ENCODE measurements at regions not wholly inside any gene's neighbourhood (a gene's known extent, or its start where the extent isn't known, plus 50 kb on each side); places are given as distances from the start of the nearest gene placed in this dataset.

- H3K4me1 ChIP-seq, result no peaks in the 10 kb centered on the region
- H3K36me3 ChIP-seq (replicated peaks), result no peaks in the 10 kb centered on the region
- H3K27me3 ChIP-seq (ENCODE audit: low read depth), result no peaks in the 10 kb centered on the region
- no peaks in the 10 kb centered on the region for H3K9me3 ChIP-seq
- no peak for DNase-seq (ENCODE audit: low spot score in 2 of 2)
- no peak overlapping the region for H3K4me3 ChIP-seq
- in situ Hi-C loops (cut with MboI; ENCODE audit: low sequenced_read_pairs), result no loop called here
These were observed 1116.0 kb upstream of the SEMA6A start for GRCh38 chr5:117690612-117691011.

GRCh38 chr5:117686926-117687325 lies 1112.3 kb upstream of the SEMA6A start:
- DNase-seq (ENCODE audit: low spot score in 2 of 2), result no peak
- no peaks in the 10 kb centered on the region for H3K27me3 ChIP-seq (ENCODE audit: low read depth)
- H3K9me3 ChIP-seq, result no peaks in the 10 kb centered on the region
- H3K36me3 ChIP-seq (replicated peaks), result no peaks in the 10 kb centered on the region
- H3K4me3 ChIP-seq, result no peak overlapping the region
- H3K4me1 ChIP-seq, result peaks cover 14% of the 10 kb centered on the region
- in situ Hi-C loops (cut with MboI; ENCODE audit: low sequenced_read_pairs), result no loop called here

- DNase-seq (ENCODE audit: low spot score in 2 of 2), result no peak
- in situ Hi-C loops (cut with MboI; ENCODE audit: low sequenced_read_pairs), result no loop called here
- Histone ChIP-seq H3K4me3 (no peak overlapping the region), H3K4me1 (peaks cover 14% of the 10 kb centered on the region), H3K9me3 (no peaks in the 10 kb centered on the region), H3K27me3 (ENCODE audit: low read depth) (no peaks in the 10 kb centered on the region), H3K36me3 (replicated peaks) (no peaks in the 10 kb centered on the region)
These were observed 1107.8 kb upstream of the SEMA6A start for GRCh38 chr5:117682416-117682815.

- Histone ChIP-seq H3K36me3 (replicated peaks) (no peaks in the 10 kb centered on the region), H3K4me1 (peaks cover 14% of the 10 kb centered on the region), H3K27me3 (ENCODE audit: low read depth) (no peaks in the 10 kb centered on the region), H3K4me3 (no peak overlapping the region), H3K9me3 (no peaks in the 10 kb centered on the region)
- no peak for DNase-seq (ENCODE audit: low spot score in 2 of 2)
- in situ Hi-C loops (cut with MboI; ENCODE audit: low sequenced_read_pairs), result no loop called here
These were observed 1107.0 kb upstream of the SEMA6A start for GRCh38 chr5:117681431-117682254.

- Histone ChIP-seq H3K36me3 (replicated peaks) (no peaks in the 10 kb centered on the region), H3K9me3 (no peaks in the 10 kb centered on the region), H3K4me1 (peaks cover 14% of the 10 kb centered on the region), H3K27me3 (ENCODE audit: low read depth) (no peaks in the 10 kb centered on the region), H3K4me3 (no peak overlapping the region)
- no peak for DNase-seq (ENCODE audit: low spot score in 2 of 2)
- in situ Hi-C loops (cut with MboI; ENCODE audit: low sequenced_read_pairs), result no loop called here
These were observed 1105.8 kb upstream of the SEMA6A start for GRCh38 chr5:117680426-117680825.

- H3K36me3 ChIP-seq (replicated peaks), result no peaks in the 10 kb centered on the region
- peaks cover 14% of the 10 kb centered on the region for H3K4me1 ChIP-seq
- DNase-seq (ENCODE audit: low spot score in 2 of 2), result no peak
- in situ Hi-C loops (cut with MboI; ENCODE audit: low sequenced_read_pairs), result no loop called here
- H3K4me3 ChIP-seq, result no peak overlapping the region
- no peaks in the 10 kb centered on the region for H3K27me3 ChIP-seq (ENCODE audit: low read depth)
- no peaks in the 10 kb centered on the region for H3K9me3 ChIP-seq
These were observed 1104.4 kb upstream of the SEMA6A start for GRCh38 chr5:117679046-117679445.

GRCh38 chr5:117675646-117676045 lies 1101.0 kb upstream of the SEMA6A start:
- Histone ChIP-seq H3K27me3 (ENCODE audit: low read depth) (no peaks in the 10 kb centered on the region), H3K36me3 (replicated peaks) (no peaks in the 10 kb centered on the region), H3K4me1 (peaks cover 12% of the 10 kb centered on the region), H3K9me3 (no peaks in the 10 kb centered on the region), H3K4me3 (no peak overlapping the region)
- DNase-seq (ENCODE audit: low spot score in 2 of 2), result no peak
- in situ Hi-C loops (cut with MboI; ENCODE audit: low sequenced_read_pairs), result no loop called here

- no peak for DNase-seq (ENCODE audit: low spot score in 2 of 2)
- Histone ChIP-seq H3K4me3 (no peak overlapping the region), H3K36me3 (replicated peaks) (no peaks in the 10 kb centered on the region), H3K9me3 (no peaks in the 10 kb centered on the region), H3K27me3 (ENCODE audit: low read depth) (no peaks in the 10 kb centered on the region), H3K4me1 (peaks cover 12% of the 10 kb centered on the region)
- in situ Hi-C loops (cut with MboI; ENCODE audit: low sequenced_read_pairs), result no loop called here
These were observed 1096.9 kb upstream of the SEMA6A start for GRCh38 chr5:117671551-117671950.

GRCh38 chr5:117667105-117667504 lies 1092.5 kb upstream of the SEMA6A start:
- H3K9me3 ChIP-seq, result no peaks in the 10 kb centered on the region
- H3K4me3 ChIP-seq, result no peak overlapping the region
- H3K4me1 ChIP-seq, result no peaks in the 10 kb centered on the region
- no peaks in the 10 kb centered on the region for H3K36me3 ChIP-seq (replicated peaks)
- DNase-seq (ENCODE audit: low spot score in 2 of 2), result peak in 1 of 2 experiments; percentile 6
- no peaks in the 10 kb centered on the region for H3K27me3 ChIP-seq (ENCODE audit: low read depth)
- in situ Hi-C loops (cut with MboI; ENCODE audit: low sequenced_read_pairs), result no loop called here

GRCh38 chr5:117665121-117665520 lies 1090.5 kb upstream of the SEMA6A start:
- H3K9me3 ChIP-seq, result no peaks in the 10 kb centered on the region
- in situ Hi-C loops (cut with MboI; ENCODE audit: low sequenced_read_pairs), result no loop called here
- H3K4me3 ChIP-seq, result no peak overlapping the region
- H3K27me3 ChIP-seq (ENCODE audit: low read depth), result no peaks in the 10 kb centered on the region
- no peak for DNase-seq (ENCODE audit: low spot score in 2 of 2)
- no peaks in the 10 kb centered on the region for H3K36me3 ChIP-seq (replicated peaks)
- H3K4me1 ChIP-seq, result no peaks in the 10 kb centered on the region

- in situ Hi-C loops (cut with MboI; ENCODE audit: low sequenced_read_pairs), result no loop called here
- H3K9me3 ChIP-seq, result no peaks in the 10 kb centered on the region
These were observed 1087.7 kb upstream of the SEMA6A start for GRCh38 chr5:117662361-117662760.

GRCh38 chr5:117657541-117657940 lies 1082.9 kb upstream of the SEMA6A start:
- H3K4me3 ChIP-seq, result no peak overlapping the region
- no peaks in the 10 kb centered on the region for H3K36me3 ChIP-seq (replicated peaks)
- H3K4me1 ChIP-seq, result no peaks in the 10 kb centered on the region
- H3K9me3 ChIP-seq, result no peaks in the 10 kb centered on the region
- H3K27me3 ChIP-seq (ENCODE audit: low read depth), result no peaks in the 10 kb centered on the region
- DNase-seq (ENCODE audit: low spot score in 2 of 2), result no peak
- in situ Hi-C loops (cut with MboI; ENCODE audit: low sequenced_read_pairs), result no loop called here

More at GRCh38 chr5:117662361-117662760, 1087.7 kb upstream of the SEMA6A start:
- H3K4me3 ChIP-seq, result no peak overlapping the region
- H3K27me3 ChIP-seq (ENCODE audit: low read depth), result no peaks in the 10 kb centered on the region
- H3K4me1 ChIP-seq, result no peaks in the 10 kb centered on the region
- H3K36me3 ChIP-seq (replicated peaks), result no peaks in the 10 kb centered on the region
- no peak for DNase-seq (ENCODE audit: low spot score in 2 of 2)

GRCh38 chr5:117652958-117653280 lies 1078.3 kb upstream of the SEMA6A start:
- Histone ChIP-seq H3K4me3 (no peak overlapping the region), H3K4me1 (no peaks in the 10 kb centered on the region), H3K27me3 (ENCODE audit: low read depth) (no peaks in the 10 kb centered on the region), H3K9me3 (no peaks in the 10 kb centered on the region), H3K36me3 (replicated peaks) (no peaks in the 10 kb centered on the region)
- in situ Hi-C loops (cut with MboI; ENCODE audit: low sequenced_read_pairs), result no loop called here
- no peak for DNase-seq (ENCODE audit: low spot score in 2 of 2)

GRCh38 chr5:117652036-117652957 lies 1077.7 kb upstream of the SEMA6A start:
- H3K4me3 ChIP-seq, result no peak overlapping the region
- H3K9me3 ChIP-seq, result no peaks in the 10 kb centered on the region
- no peaks in the 10 kb centered on the region for H3K4me1 ChIP-seq
- in situ Hi-C loops (cut with MboI; ENCODE audit: low sequenced_read_pairs), result no loop called here
- H3K27me3 ChIP-seq (ENCODE audit: low read depth), result no peaks in the 10 kb centered on the region
- H3K36me3 ChIP-seq (replicated peaks), result no peaks in the 10 kb centered on the region
- DNase-seq (ENCODE audit: low spot score in 2 of 2), result no peak
